ENCODE measurements at regions not wholly inside any gene's neighbourhood (a gene's known extent, or its start where the extent isn't known, plus 50 kb on each side); places are given as distances from the start of the nearest gene placed in this dataset.
"Not testable (repeated sequence)": the region's sequence is repeated elsewhere in the genome, so short reads cannot be mapped to it uniquely, and the experiment has no call there.

- DNase-seq (ENCODE audit: low read depth) = not testable (repeated sequence)
Observed at GRCh38 chr11:90422787-90423186, 199.9 kb upstream of the CHORDC1 start.

- DNase-seq (ENCODE audit: low read depth) = no peak
Observed at GRCh38 chr11:90414221-90414620, 191.4 kb upstream of the CHORDC1 start.

GRCh38 chr11:90407350-90407749 is 184.5 kb upstream of the CHORDC1 start:
- DNase-seq (ENCODE audit: low read depth) = no peak

GRCh38 chr11:90392692-90393091 is 169.8 kb upstream of the CHORDC1 start:
- no peak for DNase-seq (ENCODE audit: low read depth)

- DNase-seq (ENCODE audit: low read depth) = no peak
Observed at GRCh38 chr11:90391756-90392155, 168.9 kb upstream of the CHORDC1 start.

GRCh38 chr11:90380206-90380605 is 157.4 kb upstream of the CHORDC1 start:
- no peak for DNase-seq (ENCODE audit: low read depth)

- DNase-seq (ENCODE audit: low read depth) = no peak
Observed at GRCh38 chr11:90373971-90374370, 151.1 kb upstream of the CHORDC1 start.

GRCh38 chr11:90364527-90364926 is 141.7 kb upstream of the CHORDC1 start:
- no peak for DNase-seq (ENCODE audit: low read depth)

- DNase-seq (ENCODE audit: low read depth) = no peak
Observed at GRCh38 chr11:90363739-90364138, 140.9 kb upstream of the CHORDC1 start.

GRCh38 chr11:90355200-90355599 is 132.4 kb upstream of the CHORDC1 start:
- DNase-seq (ENCODE audit: low read depth) = no peak

- no peak for DNase-seq (ENCODE audit: low read depth)
Observed at GRCh38 chr11:90349731-90350130, 126.9 kb upstream of the CHORDC1 start.

GRCh38 chr11:90344546-90344945 is 121.7 kb upstream of the CHORDC1 start:
- no peak for DNase-seq (ENCODE audit: low read depth)

- no peak for DNase-seq (ENCODE audit: low read depth)
Observed at GRCh38 chr11:90343673-90344072, 120.8 kb upstream of the CHORDC1 start.

- DNase-seq (ENCODE audit: low read depth) = no peak
Observed at GRCh38 chr11:90341986-90342385, 119.1 kb upstream of the CHORDC1 start.

- DNase-seq (ENCODE audit: low read depth) = no peak
Observed at GRCh38 chr11:90332415-90332814, 109.6 kb upstream of the CHORDC1 start.

GRCh38 chr11:90330632-90331031 is 107.8 kb upstream of the CHORDC1 start:
- DNase-seq (ENCODE audit: low read depth) = no peak

GRCh38 chr11:90329043-90329442 is 106.2 kb upstream of the CHORDC1 start:
- no peak for DNase-seq (ENCODE audit: low read depth)

- DNase-seq (ENCODE audit: low read depth) = no peak
Observed at GRCh38 chr11:90326647-90327046, 103.8 kb upstream of the CHORDC1 start.

- no peak for DNase-seq (ENCODE audit: low read depth)
Observed at GRCh38 chr11:90323289-90323688, 100.4 kb upstream of the CHORDC1 start.

GRCh38 chr11:90321018-90321417 is 98.2 kb upstream of the CHORDC1 start:
- no peak for DNase-seq (ENCODE audit: low read depth)

GRCh38 chr11:90318651-90319050 is 95.8 kb upstream of the CHORDC1 start:
- no peak for DNase-seq (ENCODE audit: low read depth)

- DNase-seq (ENCODE audit: low read depth) = no peak
Observed at GRCh38 chr11:90310210-90310609, 87.4 kb upstream of the CHORDC1 start.

- DNase-seq (ENCODE audit: low read depth) = no peak
Observed at GRCh38 chr11:90309693-90310092, 86.8 kb upstream of the CHORDC1 start.

- no peak for DNase-seq (ENCODE audit: low read depth)
Observed at GRCh38 chr11:90294526-90294925, 71.7 kb upstream of the CHORDC1 start.

- no peak for DNase-seq (ENCODE audit: low read depth)
Observed at GRCh38 chr11:90294091-90294490, 71.2 kb upstream of the CHORDC1 start.

Data from stromal cell of bone marrow (primary cell).